ENCODE measurements at regions not wholly inside any gene's neighbourhood (a gene's known extent, or its start where the extent isn't known, plus 50 kb on each side); places are given as distances from the start of the nearest gene placed in this dataset.
A peak's percentile ranks its signal among the peaks of the same experiment; 100 is the strongest.

GRCh38 chr15:94937242-94937641 is 705.9 kb downstream of the MCTP2 start:
- no peak overlapping the region for H3K4me3 ChIP-seq
- no peaks in the 10 kb centered on the region for H3K4me1 ChIP-seq
- TF ChIP-seq POLR2A (IDR thresholded peaks at IDR 0.05) (no peak), POLR2AphosphoS5 (IDR thresholded peaks at IDR 0.05) (no peak), CTCF (IDR thresholded peaks at IDR 0.05) (no peak), EP300 (IDR thresholded peaks at IDR 0.05) (no peak)
- H3K27ac ChIP-seq: no peak overlapping the region
- H3K9me3 ChIP-seq: peaks cover 0 to 2% (median 0%) of the 10 kb centered on the region in 4 donors
- 73 to 82% methylated on average over 2 of the region's 2 CpGs for WGBS, 2 donors
- no peaks in the 10 kb centered on the region for H3K36me3 ChIP-seq
- no peaks in the 10 kb centered on the region for H3K27me3 ChIP-seq
- no peak for DNase-seq
- intact Hi-C loops (cut with DNase I): no loop called here

- intact Hi-C loops (cut with DNase I): no loop called here
- H3K27me3 ChIP-seq: no peaks in the 10 kb centered on the region
- no peak overlapping the region for H3K27ac ChIP-seq
- H3K9me3 ChIP-seq: peaks cover 0 to 2% (median 0%) of the 10 kb centered on the region in 4 donors
- H3K4me3 ChIP-seq: no peak overlapping the region
- H3K4me1 ChIP-seq: no peaks in the 10 kb centered on the region
- TF ChIP-seq POLR2AphosphoS5 (IDR thresholded peaks at IDR 0.05): no peak
- no peak for TF ChIP-seq EP300 (IDR thresholded peaks at IDR 0.05)
- no peak for TF ChIP-seq POLR2A (IDR thresholded peaks at IDR 0.05)
- no peaks in the 10 kb centered on the region for H3K36me3 ChIP-seq
- no peak for DNase-seq
These were observed 712.5 kb downstream of the MCTP2 start for GRCh38 chr15:94943888-94944287.

DNA sequence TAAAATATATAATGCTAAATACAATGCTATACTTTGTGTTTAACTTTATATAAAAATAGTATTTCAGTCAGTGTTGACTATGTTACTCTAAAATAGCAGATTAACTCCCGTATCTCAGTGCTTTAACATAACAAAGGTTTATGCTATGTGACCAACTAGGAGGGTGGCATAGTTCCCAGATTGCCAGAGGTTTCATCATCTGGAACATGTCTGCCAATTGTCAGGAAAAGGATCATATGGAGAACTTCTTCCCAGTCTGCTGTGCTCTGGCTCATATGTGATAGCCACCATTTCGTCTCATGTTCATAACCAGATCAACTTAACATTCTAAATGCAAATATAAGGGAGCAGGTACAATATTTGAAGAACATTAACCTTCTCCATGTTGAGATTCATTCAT is 720.2 kb downstream of the MCTP2 start:
- H3K36me3 ChIP-seq: no peaks in the 10 kb centered on the region
- H3K4me3 ChIP-seq: no peak overlapping the region
- no peak for DNase-seq
- whole genome bisulfite sequencing, 2 donors: 70 to 85% methylated on average over 2 of the region's 2 CpGs
- H3K4me1 ChIP-seq: no peaks in the 10 kb centered on the region
- H3K9me3 ChIP-seq: peaks cover 0 to 3% (median 0%) of the 10 kb centered on the region in 4 donors
- no peak overlapping the region for H3K27ac ChIP-seq
- H3K27me3 ChIP-seq: no peaks in the 10 kb centered on the region
- intact Hi-C loops (cut with DNase I): no loop called here
- TF ChIP-seq POLR2A (IDR thresholded peaks at IDR 0.05): no peak
- no peak for TF ChIP-seq POLR2AphosphoS5 (IDR thresholded peaks at IDR 0.05)
- TF ChIP-seq CTCF (IDR thresholded peaks at IDR 0.05): no peak

- H3K27me3 ChIP-seq: no peaks in the 10 kb centered on the region
- H3K4me1 ChIP-seq: no peaks in the 10 kb centered on the region
- peaks cover 0 to 7% (median 0%) of the 10 kb centered on the region in 4 donors for H3K9me3 ChIP-seq
- H3K27ac ChIP-seq: no peak overlapping the region
- TF ChIP-seq POLR2A (IDR thresholded peaks at IDR 0.05): no peak
- TF ChIP-seq POLR2AphosphoS5 (IDR thresholded peaks at IDR 0.05): no peak
- no peak for TF ChIP-seq EP300 (IDR thresholded peaks at IDR 0.05)
- TF ChIP-seq CTCF (IDR thresholded peaks at IDR 0.05): no peak
- DNase-seq: no peak
- H3K4me3 ChIP-seq: no peak overlapping the region
- intact Hi-C loops (cut with DNase I): no loop called here
- no peaks in the 10 kb centered on the region for H3K36me3 ChIP-seq
These were observed 732.6 kb downstream of the MCTP2 start for GRCh38 chr15:94963953-94964352.

DNA sequence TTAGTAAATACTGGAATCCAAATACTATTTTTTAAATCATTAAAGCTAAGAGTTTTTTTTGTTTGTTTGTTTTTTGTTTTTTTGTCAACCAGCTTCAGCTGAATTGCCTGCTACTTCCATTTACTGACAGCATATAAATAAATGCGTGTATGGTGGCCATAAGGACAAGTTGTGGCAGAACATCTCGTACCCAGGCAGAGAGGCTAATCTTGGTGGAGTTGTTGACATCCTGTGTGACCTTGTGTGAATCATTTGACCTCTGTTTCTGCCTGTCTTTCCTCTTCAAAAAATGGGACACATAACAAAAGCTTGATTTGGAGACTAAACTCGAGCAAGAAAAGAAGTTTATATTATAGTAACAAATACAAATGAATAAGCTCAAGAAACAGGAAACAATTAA is 734.2 kb downstream of the MCTP2 start:
- Histone ChIP-seq H3K36me3 (no peaks in the 10 kb centered on the region), H3K4me3 (no peak overlapping the region), H3K27ac (peak overlapping the region in 1 of 4 donors; percentile 7), H3K9me3 (no peaks in the 10 kb centered on the region), H3K4me1 (no peaks in the 10 kb centered on the region), H3K27me3 (no peaks in the 10 kb centered on the region)
- WGBS, 2 donors: 39 to 62% methylated on average over 3 of the region's 3 CpGs
- intact Hi-C loops (cut with DNase I): no loop called here
- TF ChIP-seq CTCF (IDR thresholded peaks at IDR 0.05): no peak
- peak in 3 of 4 donors; percentile 18 to 43 (median 34) for TF ChIP-seq POLR2AphosphoS5 (IDR thresholded peaks at IDR 0.05)
- TF ChIP-seq EP300 (IDR thresholded peaks at IDR 0.05): peak in 2 of 4 donors; percentile 30 to 69
- no peak for DNase-seq
